Hematopoietic multipotent progenitor cell treated with erythropoietin and hydrocortisone succinate and interleukin-3 and kit ligand, for 17 days (in vitro differentiated cells): ENCODE measurements at regions not wholly inside any gene's neighbourhood (a gene's known extent, or its start where the extent isn't known, plus 50 kb on each side); places are given as distances from the start of the nearest gene placed in this dataset.

Source experiments
- DNase-seq: peaks from one replicate; pipeline ENCODE4 v3.0.0-alpha.2; 2015; ENCODE audit warnings: low spot score

GRCh38 chr6:18335948-18336347 is 51.2 kb upstream of the RNF144B start:
- no peak for DNase-seq

DNA sequence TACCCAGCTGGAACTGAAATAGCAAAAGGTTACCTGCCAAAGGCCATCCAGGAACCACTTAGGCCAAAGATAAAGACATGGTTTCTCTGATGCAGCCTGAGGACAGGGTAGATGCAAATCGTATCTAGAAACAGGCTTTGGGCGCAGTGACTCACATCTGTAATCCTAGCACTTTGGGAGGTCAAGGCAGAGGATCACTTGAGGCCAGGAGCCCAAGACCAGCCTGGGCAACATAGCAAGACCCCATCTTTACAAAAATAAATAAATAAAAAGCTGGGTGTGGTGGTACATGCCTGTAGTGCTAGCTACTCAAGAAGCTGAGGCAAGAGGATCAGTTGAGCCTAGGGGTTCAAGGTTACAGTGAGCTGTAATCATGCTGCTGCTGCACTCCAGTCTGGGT is 52.9 kb upstream of the RNF144B start:
- no peak for DNase-seq

GRCh38 chr6:18330548-18331081 is 56.5 kb upstream of the RNF144B start:
- no peak for DNase-seq

DNA sequence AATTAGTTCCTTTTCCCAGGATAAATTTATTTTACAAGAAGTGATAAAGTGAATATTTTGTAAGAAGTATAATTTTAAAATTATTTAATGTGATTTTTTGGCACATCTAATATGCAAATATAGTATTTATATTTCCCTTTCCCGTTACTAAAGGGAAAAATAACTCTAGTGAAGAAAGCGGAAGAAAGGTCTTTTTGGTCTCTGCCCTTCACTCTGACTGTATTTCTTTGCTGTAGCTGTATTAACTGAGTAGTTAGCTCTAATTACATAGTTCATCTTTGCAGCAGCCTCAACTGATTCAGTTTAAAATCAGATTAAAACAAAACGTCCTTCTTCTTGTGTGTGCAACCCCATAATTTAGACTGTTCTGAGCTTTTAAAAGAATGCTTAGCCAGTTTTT is 57.4 kb upstream of the RNF144B start:
- DNase-seq, result no peak

- no peak for DNase-seq
Measured at GRCh38 chr6:18328540-18328939, 58.6 kb upstream of the RNF144B start.

DNA sequence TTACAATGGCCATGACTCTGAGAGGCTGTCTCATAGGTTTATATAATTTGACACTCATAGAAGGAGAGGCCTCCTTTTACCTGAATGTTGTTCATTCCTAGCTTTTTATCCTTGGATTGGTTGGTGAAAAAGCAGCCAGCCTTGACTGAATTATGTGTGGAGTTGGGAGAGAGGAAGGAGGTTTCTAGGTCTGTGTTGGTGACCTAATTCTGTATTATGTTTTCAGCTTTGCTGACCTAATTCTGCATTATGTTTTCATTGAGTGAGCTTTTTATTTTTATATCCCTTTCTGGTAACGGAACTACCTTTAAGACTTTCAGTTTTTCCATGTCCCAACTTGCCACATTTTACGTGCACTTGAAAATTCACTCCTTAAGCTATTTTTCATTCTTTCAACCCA is 59.1 kb upstream of the RNF144B start:
- DNase-seq, result no peak

DNA sequence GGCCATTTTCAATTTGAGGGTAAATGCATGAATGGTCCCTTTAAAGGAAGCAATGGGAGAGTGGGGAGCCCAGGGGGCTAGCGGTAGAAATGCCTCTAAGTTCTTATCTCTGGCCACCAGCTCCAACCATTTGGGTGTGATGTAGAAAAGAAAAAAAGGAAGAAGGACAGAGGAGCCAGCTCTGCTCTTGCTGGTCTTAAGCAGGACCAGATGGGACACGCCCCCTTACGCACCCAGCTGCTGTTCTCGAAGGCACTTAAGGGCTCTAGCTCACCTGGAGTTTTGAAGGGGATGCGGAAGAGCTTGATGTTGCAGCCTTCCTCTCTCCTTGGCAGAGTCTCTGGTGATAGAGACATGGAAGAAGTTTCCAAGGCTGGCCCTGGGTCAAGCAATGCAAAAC is 59.5 kb upstream of the RNF144B start:
- DNase-seq, result no peak

DNA sequence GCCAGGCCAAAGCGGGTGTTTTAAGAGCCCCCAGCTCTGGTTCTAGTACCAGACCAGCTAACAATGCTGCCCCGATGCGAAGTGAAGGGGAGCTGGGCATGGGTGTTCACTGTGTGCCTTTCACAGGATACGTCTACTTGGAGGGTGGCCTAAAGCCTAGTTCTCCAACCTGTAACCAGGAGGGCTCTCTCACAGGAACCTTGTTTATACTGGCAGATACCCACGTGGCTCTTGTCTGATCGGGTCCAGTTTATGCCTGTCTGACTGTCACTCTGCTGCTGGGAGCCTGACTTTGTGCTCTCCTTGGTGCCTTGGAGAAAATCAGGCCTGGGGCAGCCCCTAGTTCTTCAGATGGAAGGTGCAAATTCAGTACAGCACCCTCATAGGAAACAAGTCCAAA is 60.2 kb upstream of the RNF144B start:
- DNase-seq, result no peak

DNA sequence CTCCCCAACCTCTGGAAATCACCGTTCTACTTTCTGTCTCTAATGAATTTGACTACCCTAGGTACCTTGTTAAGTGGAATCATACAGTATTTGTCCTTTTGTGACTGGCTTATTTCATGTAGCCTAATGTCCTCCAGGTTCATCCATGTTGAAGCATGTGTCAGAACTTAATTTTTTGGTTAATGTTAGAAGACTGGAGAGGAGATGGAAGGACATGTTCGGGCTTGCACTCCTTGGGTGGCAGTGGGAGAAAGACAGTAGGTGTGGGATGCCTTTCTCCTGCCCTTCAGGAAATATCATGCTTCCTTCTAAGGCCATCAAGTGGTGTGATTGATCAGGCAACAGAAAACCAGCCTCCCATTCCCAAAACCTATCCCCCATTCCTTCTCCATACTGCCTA is 61.1 kb upstream of the RNF144B start:
- no peak for DNase-seq

- DNase-seq, result no peak
Measured at GRCh38 chr6:18324706-18325042, 60.3 kb upstream of the DEK start.

DNA sequence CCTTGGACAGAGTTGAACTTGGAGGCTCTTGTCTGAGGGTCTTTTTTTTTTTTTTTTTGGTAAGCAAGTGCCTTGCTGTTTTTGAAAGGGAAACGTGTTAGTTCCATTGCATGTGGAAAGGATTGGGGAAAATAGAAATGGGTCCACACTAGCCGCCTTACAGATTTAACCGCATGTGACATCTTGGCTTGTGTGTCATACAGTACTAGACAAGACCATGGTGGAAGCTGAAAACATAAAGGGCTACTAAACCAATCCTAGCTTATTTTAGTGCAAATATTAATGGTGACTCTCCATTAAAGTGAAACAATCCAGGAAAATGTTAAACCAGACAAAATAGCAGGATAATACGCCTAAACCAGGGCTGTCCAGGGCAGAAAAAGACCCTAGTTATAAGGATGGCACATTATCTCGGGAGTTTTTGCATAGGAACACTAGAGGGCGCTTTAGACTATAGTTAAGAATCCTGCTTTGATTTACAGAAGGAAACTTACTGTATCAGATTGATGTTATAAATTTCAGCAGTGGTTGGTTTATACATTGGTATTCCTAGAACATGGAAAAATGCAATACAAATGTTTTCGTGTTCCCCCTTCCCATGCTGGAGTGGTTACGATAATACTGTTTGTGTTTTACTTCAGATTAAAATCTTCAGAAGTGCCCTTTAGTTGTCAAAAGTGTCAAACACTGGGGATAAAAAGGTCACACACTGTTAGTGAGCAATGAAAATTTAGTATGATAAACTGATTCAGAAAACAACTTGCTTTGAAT is 59.8 kb upstream of the DEK start:
- peak; percentile 35 for DNase-seq

DNA sequence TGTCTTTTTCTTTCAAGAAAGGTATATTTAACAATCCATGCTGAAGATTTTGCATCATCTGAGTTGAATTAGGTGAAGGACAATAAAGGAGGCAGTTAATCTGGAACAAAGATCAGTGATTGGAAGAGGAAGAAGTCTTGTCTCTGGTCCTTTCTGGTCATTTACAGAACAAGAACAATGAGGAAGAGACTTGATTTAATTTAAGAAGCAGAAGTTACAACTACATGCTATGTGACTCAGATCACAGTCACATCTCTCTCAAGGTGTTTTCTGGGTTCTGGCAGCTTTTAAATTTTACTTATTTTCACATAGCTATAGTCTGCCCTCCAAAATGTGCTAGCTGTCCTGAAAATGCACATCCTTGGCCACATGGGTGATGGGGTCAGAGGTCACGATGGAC is 53.5 kb upstream of the DEK start:
- no peak for DNase-seq

DNA sequence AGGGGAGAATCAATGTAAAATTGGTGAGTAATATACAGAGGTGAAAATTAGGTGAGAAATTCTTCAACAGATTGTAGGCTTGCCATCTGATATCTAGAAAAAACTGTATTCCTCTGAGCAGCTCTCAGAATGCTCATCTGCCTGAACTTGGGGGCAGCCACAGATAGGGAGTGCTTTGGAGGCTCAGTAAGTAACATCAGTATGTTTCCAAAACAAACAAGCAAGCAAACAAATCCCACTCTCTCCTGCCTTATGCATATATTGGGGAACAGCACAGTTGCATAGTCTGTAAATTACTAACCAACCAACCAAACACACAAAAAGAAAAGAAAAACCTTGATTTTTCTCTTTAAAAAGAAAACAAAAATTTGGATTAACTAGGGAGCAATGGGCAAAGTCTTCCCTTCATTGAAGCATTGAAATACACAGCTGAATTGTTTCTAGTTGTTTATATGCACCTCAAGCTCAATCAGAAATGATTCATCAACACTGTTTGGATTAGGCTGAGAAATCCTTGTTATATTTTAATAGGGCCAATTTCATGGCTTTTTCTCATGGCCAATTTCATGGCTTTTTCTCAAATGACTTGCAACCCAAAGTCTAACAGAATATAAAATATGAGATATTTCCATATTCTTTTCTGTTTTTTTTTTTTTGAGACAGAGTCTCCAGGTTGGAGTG is 50.1 kb upstream of the DEK start:
- no peak for DNase-seq
